ENCODE measurements at regions not wholly inside any gene's neighbourhood (a gene's known extent, or its start where the extent isn't known, plus 50 kb on each side); places are given as distances from the start of the nearest gene placed in this dataset.

DNA sequence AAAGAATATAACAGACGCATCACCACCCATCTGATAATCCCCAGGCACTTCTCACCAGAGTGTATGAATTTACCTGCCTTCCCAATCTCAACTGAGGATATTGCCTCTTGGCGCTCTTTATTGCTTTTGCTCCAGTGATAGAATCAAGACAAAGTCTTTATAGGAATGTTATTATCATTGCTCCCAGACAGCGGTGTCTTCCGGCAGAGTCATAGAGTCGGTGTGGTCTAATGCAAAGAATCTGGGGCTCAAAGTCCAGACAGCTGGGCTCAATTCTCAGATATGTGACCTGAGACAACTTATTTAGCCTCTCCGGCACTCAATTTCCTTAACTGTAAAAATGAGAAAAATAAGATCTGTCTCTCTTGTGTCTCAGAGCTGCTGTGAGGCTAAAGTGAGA, 106.1 kb upstream of the PAK3 start:
- H3K79me2 ChIP-seq (ENCODE audit: control insufficient read depth, insufficient read depth, low read length), result no peaks in the 10 kb centered on the region
- H2AFZ ChIP-seq (ENCODE audit: low read length), result no peak overlapping the region
- H3K9me3 ChIP-seq (ENCODE audit: control insufficient read depth, insufficient read depth, low read depth, low read length), result no peaks in the 10 kb centered on the region
- no peak overlapping the region for H3K27ac ChIP-seq (ENCODE audit: insufficient read depth, low read length)
- TF ChIP-seq CTCF (conservative IDR thresholded peaks at IDR 0.05 in 1 of 2, IDR thresholded peaks at IDR 0.05 in 1 of 2; ENCODE audit: low read depth in 1 of 2, low read length in 2 of 2) (no peak), EZH2 (IDR thresholded peaks at IDR 0.05; ENCODE audit: low read length, missing control alignments) (no peak)
- H3K9ac ChIP-seq (ENCODE audit: insufficient read depth, low read length), result no peak overlapping the region
- no peaks in the 10 kb centered on the region for H3K27me3 ChIP-seq (ENCODE audit: control insufficient read depth, insufficient read depth, low read length)
- no peak overlapping the region for H3K4me2 ChIP-seq (ENCODE audit: extremely low read depth, insufficient read depth, low read length)
- no peaks in the 10 kb centered on the region for H4K20me1 ChIP-seq (ENCODE audit: control insufficient read depth, extremely low read depth, insufficient read depth, low read length)
- no peak for DNase-seq (ENCODE audit: low read depth in 2 of 2)
- no peaks in the 10 kb centered on the region for H3K4me1 ChIP-seq (ENCODE audit: control insufficient read depth, extremely low read depth, insufficient read depth, low read length)
- H3K36me3 ChIP-seq (ENCODE audit: control insufficient read depth, insufficient read depth, low read length), result no peaks in the 10 kb centered on the region
- H3K4me3 ChIP-seq (replicated peaks in 1 of 4; ENCODE audit: control extremely low read depth in 1 of 4, insufficient read depth in 1 of 4, low read depth in 3 of 4, low read length in 4 of 4), result no peak overlapping the region

- DNase-seq (ENCODE audit: low read depth in 2 of 2), result no peak
- H2AFZ ChIP-seq (ENCODE audit: low read length), result no peak overlapping the region
- TF ChIP-seq EZH2 (IDR thresholded peaks at IDR 0.05; ENCODE audit: low read length, missing control alignments), result no peak
- no peak for TF ChIP-seq CTCF (conservative IDR thresholded peaks at IDR 0.05 in 1 of 2, IDR thresholded peaks at IDR 0.05 in 1 of 2; ENCODE audit: low read depth in 1 of 2, low read length in 2 of 2)
- H3K4me1 ChIP-seq (ENCODE audit: control insufficient read depth, extremely low read depth, insufficient read depth, low read length), result no peaks in the 10 kb centered on the region
- no peak overlapping the region for H3K4me3 ChIP-seq (replicated peaks in 1 of 4; ENCODE audit: control extremely low read depth in 1 of 4, insufficient read depth in 1 of 4, low read depth in 3 of 4, low read length in 4 of 4)
- no peak overlapping the region for H3K4me2 ChIP-seq (ENCODE audit: extremely low read depth, insufficient read depth, low read length)
- no peak overlapping the region for H3K27ac ChIP-seq (ENCODE audit: insufficient read depth, low read length)
- H3K79me2 ChIP-seq (ENCODE audit: control insufficient read depth, insufficient read depth, low read length), result no peaks in the 10 kb centered on the region
- H4K20me1 ChIP-seq (ENCODE audit: control insufficient read depth, extremely low read depth, insufficient read depth, low read length), result no peaks in the 10 kb centered on the region
- H3K36me3 ChIP-seq (ENCODE audit: control insufficient read depth, insufficient read depth, low read length), result no peaks in the 10 kb centered on the region
- H3K9ac ChIP-seq (ENCODE audit: insufficient read depth, low read length), result no peak overlapping the region
- H3K9me3 ChIP-seq (ENCODE audit: control insufficient read depth, insufficient read depth, low read depth, low read length), result no peaks in the 10 kb centered on the region
- no peaks in the 10 kb centered on the region for H3K27me3 ChIP-seq (ENCODE audit: control insufficient read depth, insufficient read depth, low read length)
These were observed 106.5 kb upstream of the PAK3 start for GRCh38 chrX:110989447-110989846.

GRCh38 chrX:110987292-110987691, 108.7 kb upstream of the PAK3 start:
- no peaks in the 10 kb centered on the region for H3K27me3 ChIP-seq (ENCODE audit: control insufficient read depth, insufficient read depth, low read length)
- no peaks in the 10 kb centered on the region for H3K4me1 ChIP-seq (ENCODE audit: control insufficient read depth, extremely low read depth, insufficient read depth, low read length)
- no peak overlapping the region for H3K4me3 ChIP-seq (replicated peaks in 1 of 4; ENCODE audit: control extremely low read depth in 1 of 4, insufficient read depth in 1 of 4, low read depth in 3 of 4, low read length in 4 of 4)
- no peaks in the 10 kb centered on the region for H3K9me3 ChIP-seq (ENCODE audit: control insufficient read depth, insufficient read depth, low read depth, low read length)
- no peak overlapping the region for H2AFZ ChIP-seq (ENCODE audit: low read length)
- no peaks in the 10 kb centered on the region for H3K79me2 ChIP-seq (ENCODE audit: control insufficient read depth, insufficient read depth, low read length)
- no peak overlapping the region for H3K27ac ChIP-seq (ENCODE audit: insufficient read depth, low read length)
- TF ChIP-seq EZH2 (IDR thresholded peaks at IDR 0.05; ENCODE audit: low read length, missing control alignments) (no peak), CTCF (conservative IDR thresholded peaks at IDR 0.05 in 1 of 2, IDR thresholded peaks at IDR 0.05 in 1 of 2; ENCODE audit: low read depth in 1 of 2, low read length in 2 of 2) (peak in 1 of 2 donors; percentile 5)
- no peaks in the 10 kb centered on the region for H4K20me1 ChIP-seq (ENCODE audit: control insufficient read depth, extremely low read depth, insufficient read depth, low read length)
- DNase-seq (ENCODE audit: low read depth in 2 of 2), result no peak
- H3K36me3 ChIP-seq (ENCODE audit: control insufficient read depth, insufficient read depth, low read length), result no peaks in the 10 kb centered on the region
- H3K4me2 ChIP-seq (ENCODE audit: extremely low read depth, insufficient read depth, low read length), result no peak overlapping the region
- no peak overlapping the region for H3K9ac ChIP-seq (ENCODE audit: insufficient read depth, low read length)
